ENCODE measurements at regions not wholly inside any gene's neighbourhood (a gene's known extent, or its start where the extent isn't known, plus 50 kb on each side); places are given as distances from the start of the nearest gene placed in this dataset.

GRCh38 chr5:22916393-22916792 is 63.2 kb upstream of the CDH12 start:
- TF ChIP-seq CTCF (IDR thresholded peaks at IDR 0.05), result no peak
- H3K9me3 ChIP-seq (ENCODE audit: control insufficient read depth, low read length), result no peaks in the 10 kb centered on the region
- H3K4me2 ChIP-seq (ENCODE audit: low read length), result no peak overlapping the region
- no peak overlapping the region for H3K4me3 ChIP-seq (ENCODE audit: low read depth, low read length)
- H3K9ac ChIP-seq, result no peak overlapping the region
- no peaks in the 10 kb centered on the region for H3K36me3 ChIP-seq (ENCODE audit: control insufficient read depth, insufficient read depth, low read length)
- no peak overlapping the region for H2AFZ ChIP-seq
- H3K79me2 ChIP-seq, result no peaks in the 10 kb centered on the region
- H3K4me1 ChIP-seq, result no peaks in the 10 kb centered on the region
- no peak overlapping the region for H3K27ac ChIP-seq
- no peaks in the 10 kb centered on the region for H3K27me3 ChIP-seq (ENCODE audit: control insufficient read depth, insufficient read depth, low read length)

- Histone ChIP-seq H3K9ac (no peak overlapping the region), H3K27me3 (ENCODE audit: control insufficient read depth, insufficient read depth, low read length) (no peaks in the 10 kb centered on the region), H3K79me2 (no peaks in the 10 kb centered on the region), H3K9me3 (ENCODE audit: control insufficient read depth, low read length) (no peaks in the 10 kb centered on the region), H3K4me3 (ENCODE audit: low read depth, low read length) (no peak overlapping the region), H3K4me1 (no peaks in the 10 kb centered on the region), H2AFZ (no peak overlapping the region), H3K27ac (no peak overlapping the region), H3K36me3 (ENCODE audit: control insufficient read depth, insufficient read depth, low read length) (no peaks in the 10 kb centered on the region), H3K4me2 (ENCODE audit: low read length) (no peak overlapping the region)
- TF ChIP-seq CTCF (IDR thresholded peaks at IDR 0.05), result no peak
Observed at GRCh38 chr5:22911019-22911418, 57.9 kb upstream of the CDH12 start.

- Histone ChIP-seq H2AFZ (no peak overlapping the region), H3K27me3 (ENCODE audit: control insufficient read depth, insufficient read depth, low read length) (no peaks in the 10 kb centered on the region), H3K9ac (no peak overlapping the region), H3K4me2 (ENCODE audit: low read length) (no peak overlapping the region), H3K4me3 (ENCODE audit: low read depth, low read length) (no peak overlapping the region), H3K9me3 (ENCODE audit: control insufficient read depth, low read length) (no peaks in the 10 kb centered on the region), H3K36me3 (ENCODE audit: control insufficient read depth, insufficient read depth, low read length) (no peaks in the 10 kb centered on the region), H3K4me1 (no peaks in the 10 kb centered on the region), H3K27ac (no peak overlapping the region), H3K79me2 (no peaks in the 10 kb centered on the region)
- TF ChIP-seq CTCF (IDR thresholded peaks at IDR 0.05), result no peak
Observed at GRCh38 chr5:22910523-22910922, 57.4 kb upstream of the CDH12 start.

GRCh38 chr5:22908586-22908985 is 55.4 kb upstream of the CDH12 start:
- H3K27ac ChIP-seq, result no peak overlapping the region
- no peak for TF ChIP-seq CTCF (IDR thresholded peaks at IDR 0.05)
- no peaks in the 10 kb centered on the region for H3K79me2 ChIP-seq
- H3K4me2 ChIP-seq (ENCODE audit: low read length), result no peak overlapping the region
- H3K4me1 ChIP-seq, result no peaks in the 10 kb centered on the region
- H3K27me3 ChIP-seq (ENCODE audit: control insufficient read depth, insufficient read depth, low read length), result no peaks in the 10 kb centered on the region
- H2AFZ ChIP-seq, result no peak overlapping the region
- no peaks in the 10 kb centered on the region for H3K9me3 ChIP-seq (ENCODE audit: control insufficient read depth, low read length)
- no peak overlapping the region for H3K9ac ChIP-seq
- H3K4me3 ChIP-seq (ENCODE audit: low read depth, low read length), result no peak overlapping the region
- no peaks in the 10 kb centered on the region for H3K36me3 ChIP-seq (ENCODE audit: control insufficient read depth, insufficient read depth, low read length)

DNA sequence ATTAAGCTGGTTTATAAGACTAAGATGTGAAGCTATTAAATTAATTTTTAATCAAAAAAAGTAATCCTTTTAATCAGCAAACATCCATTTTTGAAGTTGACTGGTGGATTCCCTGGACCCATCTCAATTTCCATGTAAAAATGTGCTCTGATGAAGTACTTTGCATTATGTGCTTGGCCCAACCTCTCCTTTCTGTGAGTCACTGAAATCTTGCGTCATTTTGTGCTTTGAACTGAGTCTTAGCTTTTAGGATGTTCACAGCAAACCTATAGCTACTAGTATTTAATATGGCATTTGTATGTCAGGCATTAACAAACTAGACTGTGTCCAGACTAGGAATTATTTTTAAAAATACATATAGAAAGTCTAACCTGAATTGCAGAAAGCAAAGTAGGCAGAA is 55.0 kb upstream of the CDH12 start:
- Histone ChIP-seq H3K27me3 (ENCODE audit: control insufficient read depth, insufficient read depth, low read length) (no peaks in the 10 kb centered on the region), H2AFZ (no peak overlapping the region), H3K79me2 (no peaks in the 10 kb centered on the region), H3K4me1 (no peaks in the 10 kb centered on the region), H3K9ac (no peak overlapping the region), H3K36me3 (ENCODE audit: control insufficient read depth, insufficient read depth, low read length) (no peaks in the 10 kb centered on the region), H3K9me3 (ENCODE audit: control insufficient read depth, low read length) (no peaks in the 10 kb centered on the region), H3K27ac (no peak overlapping the region), H3K4me3 (ENCODE audit: low read depth, low read length) (no peak overlapping the region), H3K4me2 (ENCODE audit: low read length) (no peak overlapping the region)
- TF ChIP-seq CTCF (IDR thresholded peaks at IDR 0.05), result no peak
